ENCODE measurements at regions not wholly inside any gene's neighbourhood (a gene's known extent, or its start where the extent isn't known, plus 50 kb on each side); places are given as distances from the start of the nearest gene placed in this dataset.

DNA sequence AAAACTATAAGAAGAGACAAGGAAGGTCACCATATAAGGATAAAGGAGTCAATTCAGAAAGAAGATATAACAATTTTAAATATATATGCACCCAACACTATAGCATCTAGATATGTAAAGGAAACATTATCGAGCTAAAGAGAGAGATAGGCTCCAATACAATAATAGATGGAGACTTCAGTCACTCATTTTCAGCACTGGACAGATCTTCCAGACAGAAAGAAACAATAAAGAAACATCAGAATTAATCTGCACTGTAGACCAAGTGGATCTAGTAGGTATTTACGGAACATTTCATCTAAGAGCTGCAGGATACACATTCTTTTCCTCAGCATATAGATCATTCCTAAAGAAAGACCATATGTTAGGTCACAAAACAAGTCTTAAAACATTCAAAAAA is 463.5 kb downstream of the KCTD16 start:
- Histone ChIP-seq H3K9ac (ENCODE audit: low read length) (no peak overlapping the region), H3K27me3 (ENCODE audit: insufficient read depth, low read length) (no peaks in the 10 kb centered on the region), H3K36me3 (ENCODE audit: insufficient read depth, low read length) (no peaks in the 10 kb centered on the region), H3K27ac (ENCODE audit: low read depth, low read length) (no peak overlapping the region), H3K4me2 (ENCODE audit: low read length) (no peak overlapping the region), H3K4me1 (ENCODE audit: insufficient read depth, low read length) (no peaks in the 10 kb centered on the region), H2AFZ (ENCODE audit: low read depth, low read length) (no peak overlapping the region), H3K4me3 (ENCODE audit: insufficient read depth, low read depth, low read length) (no peak overlapping the region), H3K79me2 (ENCODE audit: insufficient read depth, low read length) (no peaks in the 10 kb centered on the region), H4K20me1 (ENCODE audit: insufficient read depth, low read length) (no peaks in the 10 kb centered on the region), H3K9me3 (ENCODE audit: insufficient read depth, low read depth, low read length) (peaks cover 4% of the 10 kb centered on the region)
- H3K4me3 Mint-ChIP-seq (ENCODE audit: unreplicated experiment) = no peak overlapping the region
- no peak for TF ChIP-seq EZH2 (IDR thresholded peaks at IDR 0.05; ENCODE audit: insufficient read depth, low read length)
- TF ChIP-seq, protein P1, sequence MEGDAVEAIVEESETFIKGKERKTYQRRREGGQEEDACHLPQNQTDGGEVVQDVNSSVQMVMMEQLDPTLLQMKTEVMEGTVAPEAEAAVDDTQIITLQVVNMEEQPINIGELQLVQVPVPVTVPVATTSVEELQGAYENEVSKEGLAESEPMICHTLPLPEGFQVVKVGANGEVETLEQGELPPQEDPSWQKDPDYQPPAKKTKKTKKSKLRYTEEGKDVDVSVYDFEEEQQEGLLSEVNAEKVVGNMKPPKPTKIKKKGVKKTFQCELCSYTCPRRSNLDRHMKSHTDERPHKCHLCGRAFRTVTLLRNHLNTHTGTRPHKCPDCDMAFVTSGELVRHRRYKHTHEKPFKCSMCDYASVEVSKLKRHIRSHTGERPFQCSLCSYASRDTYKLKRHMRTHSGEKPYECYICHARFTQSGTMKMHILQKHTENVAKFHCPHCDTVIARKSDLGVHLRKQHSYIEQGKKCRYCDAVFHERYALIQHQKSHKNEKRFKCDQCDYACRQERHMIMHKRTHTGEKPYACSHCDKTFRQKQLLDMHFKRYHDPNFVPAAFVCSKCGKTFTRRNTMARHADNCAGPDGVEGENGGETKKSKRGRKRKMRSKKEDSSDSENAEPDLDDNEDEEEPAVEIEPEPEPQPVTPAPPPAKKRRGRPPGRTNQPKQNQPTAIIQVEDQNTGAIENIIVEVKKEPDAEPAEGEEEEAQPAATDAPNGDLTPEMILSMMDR (IDR thresholded peaks at IDR 0.05; ENCODE audit: insufficient read depth, low read depth, low read length) = no peak
- DNase-seq (ENCODE audit: low read depth) (no peak), FAIRE-seq (no peak)
- H3K4me1 Mint-ChIP-seq (ENCODE audit: low read depth, unreplicated experiment) = no peaks in the 10 kb centered on the region
- H3K36me3 Mint-ChIP-seq (ENCODE audit: low read depth, unreplicated experiment) = no peaks in the 10 kb centered on the region
- no peaks in the 10 kb centered on the region for H3K27me3 Mint-ChIP-seq (ENCODE audit: low read depth, unreplicated experiment)
- no peak overlapping the region for H3K27ac Mint-ChIP-seq (ENCODE audit: unreplicated experiment)
- peaks cover 15% of the 10 kb centered on the region for H3K9me3 Mint-ChIP-seq (ENCODE audit: unreplicated experiment)

- Histone ChIP-seq H3K4me1 (ENCODE audit: insufficient read depth, low read length) (no peaks in the 10 kb centered on the region), H3K4me2 (ENCODE audit: low read length) (peak overlapping the region; percentile 61), H4K20me1 (ENCODE audit: insufficient read depth, low read length) (no peaks in the 10 kb centered on the region), H3K4me3 (ENCODE audit: insufficient read depth, low read depth, low read length) (no peak overlapping the region), H2AFZ (ENCODE audit: low read depth, low read length) (no peak overlapping the region), H3K27me3 (ENCODE audit: insufficient read depth, low read length) (peaks cover 3% of the 10 kb centered on the region), H3K36me3 (ENCODE audit: insufficient read depth, low read length) (no peaks in the 10 kb centered on the region), H3K79me2 (ENCODE audit: insufficient read depth, low read length) (no peaks in the 10 kb centered on the region), H3K9ac (ENCODE audit: low read length) (no peak overlapping the region), H3K27ac (ENCODE audit: low read depth, low read length) (no peak overlapping the region), H3K9me3 (ENCODE audit: insufficient read depth, low read depth, low read length) (no peaks in the 10 kb centered on the region)
- TF ChIP-seq, protein P1 (IDR thresholded peaks at IDR 0.05; ENCODE audit: insufficient read depth, low read depth, low read length) = no peak
- no peak for TF ChIP-seq EZH2 (IDR thresholded peaks at IDR 0.05; ENCODE audit: insufficient read depth, low read length)
- Mint-ChIP-seq H3K36me3 (ENCODE audit: low read depth, unreplicated experiment) (no peaks in the 10 kb centered on the region), H3K4me3 (ENCODE audit: unreplicated experiment) (no peak overlapping the region), H3K9me3 (ENCODE audit: unreplicated experiment) (peaks cover 5% of the 10 kb centered on the region), H3K4me1 (ENCODE audit: low read depth, unreplicated experiment) (no peaks in the 10 kb centered on the region), H3K27ac (ENCODE audit: unreplicated experiment) (no peak overlapping the region), H3K27me3 (ENCODE audit: low read depth, unreplicated experiment) (no peaks in the 10 kb centered on the region)
- DNase-seq (ENCODE audit: low read depth) (no peak), FAIRE-seq (no peak)
Observed at GRCh38 chr5:144598451-144599068, 427.9 kb downstream of the KCTD16 start.

DNA sequence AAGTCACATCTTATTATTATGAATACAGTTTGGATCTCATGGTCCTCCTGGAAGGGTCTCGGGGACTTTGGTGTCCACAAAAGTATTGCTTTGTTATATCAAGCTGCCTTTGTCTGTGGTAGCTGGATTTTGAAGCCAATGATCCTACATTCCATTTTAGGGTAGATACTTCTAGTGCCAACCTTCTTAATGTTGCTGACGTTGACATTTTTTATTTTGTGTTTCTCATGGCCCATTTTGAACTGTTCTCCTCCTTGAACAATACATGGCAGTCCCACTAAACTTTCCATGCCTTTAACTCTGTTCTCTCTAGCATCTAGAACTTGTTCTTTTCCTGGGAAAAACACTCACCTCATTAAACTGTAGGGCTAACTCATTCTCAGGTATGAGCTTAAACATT is 425.8 kb downstream of the KCTD16 start:
- no peaks in the 10 kb centered on the region for H3K4me1 ChIP-seq (ENCODE audit: insufficient read depth, low read length)
- H3K4me1 Mint-ChIP-seq (ENCODE audit: low read depth, unreplicated experiment) = no peaks in the 10 kb centered on the region
- no peak overlapping the region for H3K27ac ChIP-seq (ENCODE audit: low read depth, low read length)
- TF ChIP-seq EZH2 (IDR thresholded peaks at IDR 0.05; ENCODE audit: insufficient read depth, low read length) = no peak
- TF ChIP-seq, protein P1 (IDR thresholded peaks at IDR 0.05; ENCODE audit: insufficient read depth, low read depth, low read length) = no peak
- H3K9me3 ChIP-seq (ENCODE audit: insufficient read depth, low read depth, low read length) = no peaks in the 10 kb centered on the region
- DNase-seq (ENCODE audit: low read depth) = no peak
- no peaks in the 10 kb centered on the region for H3K79me2 ChIP-seq (ENCODE audit: insufficient read depth, low read length)
- FAIRE-seq = no peak
- no peaks in the 10 kb centered on the region for H3K36me3 ChIP-seq (ENCODE audit: insufficient read depth, low read length)
- H4K20me1 ChIP-seq (ENCODE audit: insufficient read depth, low read length) = no peaks in the 10 kb centered on the region
- peaks cover 3% of the 10 kb centered on the region for H3K27me3 ChIP-seq (ENCODE audit: insufficient read depth, low read length)
- no peaks in the 10 kb centered on the region for H3K27me3 Mint-ChIP-seq (ENCODE audit: low read depth, unreplicated experiment)
- peaks cover 9% of the 10 kb centered on the region for H3K9me3 Mint-ChIP-seq (ENCODE audit: unreplicated experiment)
- H2AFZ ChIP-seq (ENCODE audit: low read depth, low read length) = no peak overlapping the region
- no peak overlapping the region for H3K4me3 Mint-ChIP-seq (ENCODE audit: unreplicated experiment)
- no peak overlapping the region for H3K4me2 ChIP-seq (ENCODE audit: low read length)
- no peaks in the 10 kb centered on the region for H3K36me3 Mint-ChIP-seq (ENCODE audit: low read depth, unreplicated experiment)
- H3K27ac Mint-ChIP-seq (ENCODE audit: unreplicated experiment) = no peak overlapping the region
- H3K4me3 ChIP-seq (ENCODE audit: insufficient read depth, low read depth, low read length) = no peak overlapping the region
- no peak overlapping the region for H3K9ac ChIP-seq (ENCODE audit: low read length)

Data from astrocyte (in vitro differentiated cells and primary cell).